Lower leg skin (tissue), 3 donors: ENCODE measurements at regions not wholly inside any gene's neighbourhood (a gene's known extent, or its start where the extent isn't known, plus 50 kb on each side); places are given as distances from the start of the nearest gene placed in this dataset.

Source experiments
- POLR2A ChIP-seq, 2 donors: fragments of 450-650 bp; IDR thresholded peaks; one replicate each; pipeline ENCODE4 v1.6.1; 2016 to 2017; ENCODE audit warnings: antibody characterized with exemption in 2 of 2, mild to moderate bottlenecking in 1 of 2, moderate library complexity in 1 of 2
- TF ChIP-seq, protein P1 (sequence below), 3 donors: fragments of 450-650 bp; IDR thresholded peaks; one replicate each; pipeline ENCODE4 v1.5.1; 2016; ENCODE audit warnings: antibody characterized with exemption in 3 of 3, mild to moderate bottlenecking in 3 of 3, moderate library complexity in 2 of 3

- TF ChIP-seq, protein P1, sequence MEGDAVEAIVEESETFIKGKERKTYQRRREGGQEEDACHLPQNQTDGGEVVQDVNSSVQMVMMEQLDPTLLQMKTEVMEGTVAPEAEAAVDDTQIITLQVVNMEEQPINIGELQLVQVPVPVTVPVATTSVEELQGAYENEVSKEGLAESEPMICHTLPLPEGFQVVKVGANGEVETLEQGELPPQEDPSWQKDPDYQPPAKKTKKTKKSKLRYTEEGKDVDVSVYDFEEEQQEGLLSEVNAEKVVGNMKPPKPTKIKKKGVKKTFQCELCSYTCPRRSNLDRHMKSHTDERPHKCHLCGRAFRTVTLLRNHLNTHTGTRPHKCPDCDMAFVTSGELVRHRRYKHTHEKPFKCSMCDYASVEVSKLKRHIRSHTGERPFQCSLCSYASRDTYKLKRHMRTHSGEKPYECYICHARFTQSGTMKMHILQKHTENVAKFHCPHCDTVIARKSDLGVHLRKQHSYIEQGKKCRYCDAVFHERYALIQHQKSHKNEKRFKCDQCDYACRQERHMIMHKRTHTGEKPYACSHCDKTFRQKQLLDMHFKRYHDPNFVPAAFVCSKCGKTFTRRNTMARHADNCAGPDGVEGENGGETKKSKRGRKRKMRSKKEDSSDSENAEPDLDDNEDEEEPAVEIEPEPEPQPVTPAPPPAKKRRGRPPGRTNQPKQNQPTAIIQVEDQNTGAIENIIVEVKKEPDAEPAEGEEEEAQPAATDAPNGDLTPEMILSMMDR (IDR thresholded peaks at IDR 0.05), result no peak
- TF ChIP-seq POLR2A (IDR thresholded peaks at IDR 0.05), result no peak
These were observed 255.4 kb upstream of the PITRM1 start for GRCh38 chr10:3427950-3428354.
